ENCODE measurements at regions not wholly inside any gene's neighbourhood (a gene's known extent, or its start where the extent isn't known, plus 50 kb on each side); places are given as distances from the start of the nearest gene placed in this dataset.

- TF ChIP-seq CTCF (IDR thresholded peaks at IDR 0.05; ENCODE audit: extremely low read depth in 1 of 2, insufficient read depth in 1 of 2, low read depth in 1 of 2, low read length in 2 of 2) (no peak), POLR2A (IDR thresholded peaks at IDR 0.05; ENCODE audit: low read depth, low read length) (no peak), EZH2 (IDR thresholded peaks at IDR 0.05; ENCODE audit: borderline replicate concordance, low read depth, low read length, severe bottlenecking) (no peak), POLR2AphosphoS5 (IDR thresholded peaks at IDR 0.05; ENCODE audit: insufficient read depth, low read depth, low read length) (no peak), FOS (IDR thresholded peaks at IDR 0.05; ENCODE audit: borderline replicate concordance, insufficient read depth, low read length) (no peak), MYC (IDR thresholded peaks at IDR 0.05; ENCODE audit: low read depth, low read length) (no peak)
Observed at GRCh38 chr5:124397317-124397716, 349.1 kb downstream of the ZNF608 start.

Data from endothelial cell of umbilical vein (primary cell).